ENCODE measurements at regions not wholly inside any gene's neighbourhood (a gene's known extent, or its start where the extent isn't known, plus 50 kb on each side); places are given as distances from the start of the nearest gene placed in this dataset.

GRCh38 chr20:19962958-19963357 lies 54.2 kb upstream of the NAA20 start:
- Histone ChIP-seq H3K9ac (ENCODE audit: low read length) (no peak overlapping the region), H3K4me1 (ENCODE audit: control insufficient read depth, low read depth, low read length) (peaks cover 24% of the 10 kb centered on the region), H3K36me3 (ENCODE audit: control insufficient read depth, low read depth, low read length) (no peaks in the 10 kb centered on the region)

DNA sequence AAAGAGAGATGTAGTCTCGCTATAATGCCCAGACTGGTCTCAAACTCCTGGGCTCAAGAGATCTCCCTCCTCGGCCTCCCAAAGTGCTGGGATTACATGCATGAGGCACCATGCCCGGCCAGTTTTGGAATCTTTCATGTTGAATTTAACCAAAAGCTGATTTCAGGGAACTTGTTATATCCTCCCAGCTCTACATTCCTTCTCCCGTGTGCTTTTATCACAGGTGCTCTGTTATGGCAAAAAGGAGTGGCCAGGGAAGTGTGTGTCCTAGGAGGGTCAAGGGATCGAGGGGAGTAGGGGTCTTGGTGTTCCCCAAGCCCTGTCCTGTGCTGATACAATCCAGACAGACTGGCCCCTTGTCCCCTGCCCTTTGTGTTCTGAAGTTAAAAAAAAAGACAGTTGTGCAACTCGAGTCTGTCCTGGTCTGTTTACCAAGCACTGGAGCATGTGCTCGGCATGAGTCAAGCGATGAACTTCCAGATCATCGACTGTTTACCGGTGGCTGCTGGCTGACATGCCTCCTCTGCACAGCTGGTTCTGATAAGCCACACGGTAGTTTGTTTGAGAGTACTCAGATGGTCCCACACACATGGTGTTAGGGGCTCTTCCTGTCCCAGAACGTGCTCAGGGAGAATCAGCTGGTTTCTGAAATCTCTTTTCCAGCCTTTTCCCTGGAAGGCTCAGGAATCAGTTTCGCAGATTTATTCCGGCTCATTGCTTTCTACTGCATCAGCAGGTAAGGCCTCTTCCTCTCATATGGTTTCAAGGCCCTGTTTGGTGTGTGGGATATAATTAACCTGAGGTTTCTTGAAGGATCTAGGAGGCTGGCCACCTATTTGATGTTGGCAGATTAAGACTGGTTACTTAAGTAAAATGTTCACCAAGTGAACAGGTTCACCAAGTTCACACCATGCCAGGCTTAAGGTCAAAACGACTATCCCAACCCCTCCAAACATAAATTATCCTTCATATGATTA lies 52.6 kb upstream of the NAA20 start:
- no peak overlapping the region for H3K9ac ChIP-seq (ENCODE audit: low read length)
- peaks cover 10% of the 10 kb centered on the region for H3K4me1 ChIP-seq (ENCODE audit: control insufficient read depth, low read depth, low read length)
- no peaks in the 10 kb centered on the region for H3K36me3 ChIP-seq (ENCODE audit: control insufficient read depth, low read depth, low read length)
- H3K27me3 ChIP-seq (ENCODE audit: control insufficient read depth, insufficient read depth, low read length), result no peaks in the 10 kb centered on the region
- no peak overlapping the region for H3K27ac ChIP-seq (ENCODE audit: low read length)
- no peaks in the 10 kb centered on the region for H3K9me3 ChIP-seq (ENCODE audit: control insufficient read depth, low read depth, low read length)
- no peak overlapping the region for H3K4me3 ChIP-seq (ENCODE audit: low read length)

More at GRCh38 chr20:19962958-19963357, 54.2 kb upstream of the NAA20 start:
- Histone ChIP-seq H3K4me3 (ENCODE audit: low read length) (no peak overlapping the region), H3K27ac (ENCODE audit: low read length) (no peak overlapping the region), H3K27me3 (ENCODE audit: control insufficient read depth, insufficient read depth, low read length) (no peaks in the 10 kb centered on the region), H3K9me3 (ENCODE audit: control insufficient read depth, low read depth, low read length) (no peaks in the 10 kb centered on the region)

- H3K4me1 ChIP-seq (ENCODE audit: control insufficient read depth, low read depth, low read length), result no peaks in the 10 kb centered on the region
These were observed 50.3 kb upstream of the NAA20 start for GRCh38 chr20:19966840-19967239.

More at GRCh38 chr20:19966840-19967239, 50.3 kb upstream of the NAA20 start:
- no peaks in the 10 kb centered on the region for H3K9me3 ChIP-seq (ENCODE audit: control insufficient read depth, low read depth, low read length)
- no peak overlapping the region for H3K4me3 ChIP-seq (ENCODE audit: low read length)
- H3K9ac ChIP-seq (ENCODE audit: low read length), result no peak overlapping the region
- no peak overlapping the region for H3K27ac ChIP-seq (ENCODE audit: low read length)
- H3K27me3 ChIP-seq (ENCODE audit: control insufficient read depth, insufficient read depth, low read length), result no peaks in the 10 kb centered on the region
- no peaks in the 10 kb centered on the region for H3K36me3 ChIP-seq (ENCODE audit: control insufficient read depth, low read depth, low read length)
